Mucosa of gallbladder (tissue), 1 donor: ENCODE measurements at regions not wholly inside any gene's neighbourhood (a gene's known extent, or its start where the extent isn't known, plus 50 kb on each side); places are given as distances from the start of the nearest gene placed in this dataset.

ENCODE experiments used
- DNase-seq: peaks from one replicate; pipeline ENCODE4 v3.0.0-alpha.2; 2020; ENCODE audit warnings: low spot score
- donor health status: DM: no; HTN: no; CAD: no.

DNA sequence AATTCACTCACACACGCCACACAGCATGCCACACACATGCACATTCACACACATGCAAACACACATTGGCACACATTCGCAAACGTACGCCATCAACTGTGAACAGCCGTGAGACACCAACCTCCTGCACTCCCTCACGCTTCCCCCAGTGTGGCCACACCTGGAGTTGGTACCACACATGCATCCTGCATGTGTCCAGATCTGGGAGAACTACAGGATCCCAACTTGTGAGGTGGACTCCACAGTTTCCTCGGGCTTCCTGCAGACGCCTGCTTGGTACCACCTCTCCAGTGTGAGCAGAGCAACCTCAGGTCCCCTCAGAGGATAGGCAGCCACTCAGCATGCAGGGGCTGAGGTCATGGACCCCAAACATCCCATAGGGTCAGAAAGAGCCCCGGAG lies 239.0 kb downstream of the EIPR1 start:
- no peak for DNase-seq

DNA sequence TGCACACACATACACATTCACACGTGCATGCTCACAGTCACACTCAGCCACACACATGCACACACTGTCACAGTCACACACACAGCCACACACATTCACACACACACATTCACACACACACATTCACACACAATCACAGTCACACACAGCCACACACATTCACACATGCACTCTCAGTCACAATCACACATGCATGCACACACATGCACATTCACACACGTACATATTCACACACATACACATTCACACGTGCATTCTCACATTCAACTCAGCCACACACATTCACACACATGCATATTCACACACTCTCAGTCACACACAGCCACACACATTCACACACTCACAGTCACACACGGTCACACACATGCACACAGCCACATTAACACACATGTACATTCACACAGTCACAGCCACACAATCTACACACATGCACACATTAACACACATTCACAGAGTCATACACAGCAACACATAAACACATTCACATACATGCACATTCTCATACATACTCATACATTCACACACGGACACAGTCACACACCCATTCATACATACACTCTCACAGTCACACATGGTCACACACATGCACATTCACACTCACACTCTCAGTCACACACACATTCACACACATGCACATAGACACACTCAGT lies 239.8 kb downstream of the EIPR1 start:
- DNase-seq = no peak

DNA sequence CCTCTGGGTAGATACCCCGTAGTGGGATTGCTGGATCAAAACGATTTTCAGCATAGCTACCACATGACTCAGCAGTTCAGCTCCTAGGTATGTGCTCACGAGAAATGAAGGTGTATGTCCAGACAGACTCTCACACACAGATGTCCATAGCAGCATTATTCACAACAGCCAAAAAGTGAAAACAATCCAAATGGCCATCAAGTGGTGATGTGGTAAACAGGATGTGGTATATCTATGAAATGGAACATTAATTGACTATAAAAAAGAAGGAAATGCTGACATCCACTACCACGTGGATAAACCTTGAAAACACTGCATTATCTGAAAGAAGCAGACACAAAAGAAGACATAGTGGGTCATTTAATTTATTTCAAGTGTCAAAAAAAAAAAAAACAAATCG lies 241.9 kb downstream of the EIPR1 start:
- DNase-seq = no peak

DNA sequence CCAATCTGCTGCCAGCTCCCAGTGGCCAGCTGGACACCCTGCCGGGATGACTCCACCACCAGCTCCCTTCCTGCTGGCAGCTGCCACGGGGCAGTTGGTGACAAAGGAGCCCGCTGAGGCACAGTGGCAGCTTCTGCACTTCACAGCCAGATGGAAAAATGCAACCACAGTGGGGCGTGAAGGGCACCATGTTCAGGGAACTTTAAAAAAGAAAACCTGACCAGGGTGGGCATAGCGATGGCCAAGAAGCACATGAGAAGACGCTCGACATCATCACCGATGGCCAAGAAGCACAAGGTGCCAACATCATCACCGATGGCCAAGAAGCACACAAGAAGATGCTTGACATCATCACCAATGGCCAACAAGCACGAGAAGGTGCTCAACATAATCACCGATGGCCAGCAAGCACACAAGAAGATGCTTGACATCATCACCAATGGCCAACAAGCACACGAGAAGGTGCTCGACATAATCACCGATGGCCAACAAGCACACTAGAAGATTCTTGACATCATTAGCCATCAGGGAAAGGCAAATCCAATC lies 243.5 kb downstream of the EIPR1 start:
- no peak for DNase-seq

DNA sequence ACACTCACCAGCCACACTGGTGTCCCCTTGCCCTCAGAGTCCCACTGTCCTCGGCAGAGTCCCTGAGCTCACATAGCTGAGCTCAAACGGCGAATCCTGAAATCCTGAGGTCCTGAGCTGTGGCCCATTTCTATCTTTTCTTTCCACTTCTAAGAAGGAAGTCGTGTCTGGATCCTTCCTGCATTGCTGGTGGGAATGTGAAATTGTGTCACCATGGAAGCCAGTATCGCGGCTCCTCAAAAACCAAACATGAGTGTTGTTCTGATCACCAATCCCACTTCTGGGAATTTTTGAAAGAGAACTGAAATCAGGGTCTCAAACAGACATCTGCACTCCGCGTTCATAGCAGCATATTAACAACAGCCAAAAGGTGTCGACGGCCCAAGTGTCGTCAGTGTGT lies 244.7 kb downstream of the EIPR1 start:
- DNase-seq = no peak

DNA sequence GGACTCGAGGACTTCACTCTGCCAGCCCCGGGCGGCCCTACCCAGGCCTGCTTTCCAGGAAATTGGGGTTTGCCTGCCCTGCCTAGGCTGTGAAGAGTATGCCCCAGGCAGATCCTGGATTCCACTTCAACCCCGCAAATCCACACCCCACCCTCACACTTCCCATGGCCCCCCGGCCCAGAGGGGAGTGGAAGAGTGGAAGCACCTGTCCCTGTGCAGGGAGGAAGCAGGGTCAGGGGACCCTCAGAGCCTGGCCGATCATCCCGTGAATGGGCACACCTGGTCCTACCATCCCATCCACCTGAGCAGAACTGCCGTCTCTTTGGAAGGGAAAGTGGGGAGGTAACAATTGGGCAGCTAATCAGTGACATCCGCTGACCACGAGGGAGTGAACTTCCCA lies 245.2 kb downstream of the EIPR1 start:
- no peak for DNase-seq

GRCh38 chr2:3131636-3132326 lies 245.8 kb downstream of the EIPR1 start:
- DNase-seq = no peak

DNA sequence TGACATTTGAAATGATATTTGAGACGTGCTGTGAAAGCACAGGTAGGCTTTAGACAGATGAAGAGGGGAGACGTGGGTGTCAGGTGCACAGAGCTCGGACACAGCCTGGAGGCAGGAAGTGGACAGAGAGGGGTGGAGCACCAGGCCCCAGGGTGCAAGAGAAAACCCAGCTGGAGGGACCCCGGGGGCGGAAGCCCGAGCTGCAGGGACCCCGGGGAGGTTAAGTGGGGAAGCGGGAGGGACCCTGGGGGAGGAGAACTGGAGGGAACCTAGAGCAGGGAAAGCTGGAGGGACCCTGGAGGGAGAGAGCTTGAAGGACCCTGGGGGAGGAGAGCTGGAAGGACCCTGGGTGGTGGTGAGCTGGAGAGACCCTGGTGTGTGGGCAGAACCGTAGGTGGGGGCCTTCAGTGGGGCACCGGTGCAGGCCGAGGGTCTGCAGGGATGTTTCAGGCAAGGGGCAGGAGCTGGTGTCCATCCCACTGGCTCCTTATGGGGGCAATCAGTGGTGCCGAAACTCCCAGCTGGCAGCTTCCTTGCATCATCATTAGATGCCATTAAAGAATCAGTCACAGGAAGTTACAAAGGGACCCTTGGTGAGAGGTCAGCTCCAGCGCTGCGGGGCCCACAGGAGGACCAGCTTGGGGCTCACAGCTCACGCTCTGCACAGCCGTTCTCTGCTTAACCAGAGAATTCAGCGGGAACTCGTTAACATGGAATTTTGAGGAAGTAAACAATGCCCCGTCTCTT lies 246.6 kb downstream of the EIPR1 start:
- DNase-seq = no peak

DNA sequence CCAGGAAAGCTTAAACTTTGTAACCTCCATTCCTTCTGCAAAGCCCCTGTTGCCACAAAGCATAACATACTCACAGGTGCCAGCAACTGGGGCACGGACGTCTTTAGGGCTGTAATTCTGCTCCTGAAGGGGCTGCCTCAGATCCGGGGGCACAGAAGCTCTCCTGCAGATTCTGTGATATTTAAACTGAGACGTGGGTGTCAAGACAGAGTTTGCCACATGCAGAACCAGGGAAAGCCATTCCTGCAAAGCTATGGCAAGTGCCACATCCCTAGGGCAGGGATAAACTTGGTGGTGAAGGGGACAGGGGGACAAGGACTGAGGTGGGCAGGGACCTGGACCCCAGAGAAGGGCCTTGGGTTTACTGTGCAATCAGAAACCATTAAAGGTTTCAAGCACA lies 247.2 kb downstream of the EIPR1 start:
- DNase-seq = no peak

- DNase-seq = no peak
These were observed 247.8 kb downstream of the EIPR1 start for GRCh38 chr2:3129867-3130266.

- DNase-seq = no peak
These were observed 248.8 kb downstream of the EIPR1 start for GRCh38 chr2:3128786-3129185.

DNA sequence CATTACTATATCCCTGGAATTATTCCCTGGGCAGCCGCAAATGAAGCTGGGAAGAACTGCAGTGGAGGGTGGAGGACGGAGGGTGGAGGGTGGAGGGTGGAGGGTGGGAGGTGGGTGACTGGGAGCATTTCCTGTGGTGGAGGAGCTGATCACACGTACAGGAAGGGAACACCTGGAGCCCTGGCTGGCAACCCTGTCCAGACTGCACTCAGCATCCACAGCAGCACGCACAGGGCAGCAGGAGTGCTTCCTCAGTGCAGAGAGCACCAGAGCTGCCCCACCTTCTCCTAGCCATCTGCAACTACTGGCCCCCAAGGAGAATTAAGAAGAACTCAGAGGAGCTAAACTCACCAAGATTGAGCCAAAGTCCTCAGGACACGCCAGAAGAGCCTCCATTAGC lies 249.9 kb downstream of the EIPR1 start:
- DNase-seq = no peak

GRCh38 chr2:3126911-3127621 lies 250.6 kb downstream of the EIPR1 start:
- DNase-seq = no peak

- DNase-seq = no peak
These were observed 251.3 kb downstream of the EIPR1 start for GRCh38 chr2:3126171-3126910.

DNA sequence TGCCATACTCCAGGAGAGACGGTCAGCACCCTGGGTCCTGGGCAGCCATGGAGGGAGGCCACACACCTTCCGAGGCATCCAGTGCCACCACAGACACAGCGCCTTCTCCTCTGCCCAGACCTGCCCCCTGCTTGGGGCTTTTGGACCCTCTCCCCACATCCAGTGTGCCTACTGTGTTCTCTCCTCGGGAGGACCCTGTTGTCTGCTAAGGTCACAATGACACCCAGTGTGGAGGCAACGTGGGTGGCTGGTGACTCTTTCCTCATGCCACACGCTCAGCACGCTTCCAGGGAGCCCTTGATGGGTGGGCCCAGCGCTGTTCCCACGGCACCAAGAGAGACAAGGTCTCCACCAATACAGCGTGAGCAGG lies 251.9 kb downstream of the EIPR1 start:
- DNase-seq = no peak

- no peak for DNase-seq
These were observed 252.4 kb downstream of the EIPR1 start for GRCh38 chr2:3125001-3125760.

- no peak for DNase-seq
These were observed 255.1 kb downstream of the EIPR1 start for GRCh38 chr2:3122525-3122924.

GRCh38 chr2:3121601-3122000 lies 256.0 kb downstream of the EIPR1 start:
- no peak for DNase-seq

DNA sequence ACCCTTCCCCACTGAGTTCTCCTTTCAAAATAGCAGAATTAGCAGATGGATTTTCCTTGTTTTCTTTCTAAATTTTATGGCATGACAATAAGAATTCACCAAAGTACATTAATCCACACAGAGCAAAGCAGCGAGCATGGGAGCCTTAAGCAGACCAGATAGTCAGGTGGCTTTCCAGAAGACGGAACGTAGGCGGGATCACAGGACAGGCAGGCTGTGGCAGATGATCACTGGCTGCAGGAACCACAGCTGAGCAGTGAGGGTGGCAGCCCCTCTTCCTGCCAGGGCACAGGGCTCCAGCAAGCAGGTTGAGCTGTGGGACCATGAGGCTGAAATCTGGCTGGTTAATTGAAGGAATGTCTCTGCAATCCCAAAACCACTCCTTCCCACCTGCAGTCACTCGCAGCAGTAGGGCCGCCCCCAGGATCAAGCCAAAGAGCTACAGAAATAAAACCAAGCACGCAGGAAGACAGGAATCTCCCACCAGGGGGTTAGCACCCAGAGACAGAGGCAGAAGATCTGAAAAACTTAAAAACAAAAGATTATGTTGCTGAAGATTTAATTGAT lies 259.9 kb downstream of the EIPR1 start:
- no peak for DNase-seq

DNA sequence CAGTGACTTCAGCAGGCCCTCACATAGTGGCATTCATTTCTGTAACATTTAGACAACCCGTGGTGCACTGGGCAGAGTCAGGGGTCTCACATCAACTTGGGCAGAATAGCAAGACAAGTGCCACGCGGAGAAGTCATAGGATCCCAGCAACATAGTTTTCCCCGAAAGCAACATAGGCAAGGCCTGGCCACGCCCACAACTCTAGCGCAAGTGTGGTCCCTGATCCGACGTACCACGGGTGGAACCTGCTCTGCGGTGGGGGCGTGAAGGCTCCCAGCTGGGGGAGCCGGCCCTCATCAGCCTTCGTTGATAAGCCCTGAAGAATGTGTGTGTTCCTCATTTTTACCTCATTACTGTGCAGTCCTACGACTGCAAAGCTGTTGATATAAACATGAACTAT lies 261.2 kb downstream of the EIPR1 start:
- DNase-seq = no peak
